NCI-H2196 (cell line): ENCODE measurements at regions not wholly inside any gene's neighbourhood (a gene's known extent, or its start where the extent isn't known, plus 50 kb on each side); places are given as distances from the start of the nearest gene placed in this dataset.
A peak's percentile ranks its signal among the peaks of the same experiment; 100 is the strongest.

Source experiments
- DNase-seq: peaks from one replicate; lab custom pipeline; 2025; ENCODE audit not compliant: unreplicated experiment; lab: John Stamatoyannopoulos, UW

GRCh38 chr6:168212362-168212761, 107.2 kb downstream of the DACT2 start:
- no peak for DNase-seq

- no peak for DNase-seq
Observed at GRCh38 chr6:168211681-168212080, 107.9 kb downstream of the DACT2 start.

- no peak for DNase-seq
Observed at GRCh38 chr6:168210239-168211105, 109.1 kb downstream of the DACT2 start.

GRCh38 chr6:168209420-168209819, 110.2 kb downstream of the DACT2 start:
- no peak for DNase-seq

- DNase-seq = no peak
Observed at GRCh38 chr6:168208854-168209253, 110.7 kb downstream of the DACT2 start.

GRCh38 chr6:168208402-168208801, 111.2 kb downstream of the DACT2 start:
- DNase-seq = no peak

GRCh38 chr6:168207421-168208175, 112.0 kb downstream of the DACT2 start:
- DNase-seq = no peak

- no peak for DNase-seq
Observed at GRCh38 chr6:168206661-168207274, 112.8 kb downstream of the DACT2 start.

GRCh38 chr6:168206186-168206585, 113.4 kb downstream of the DACT2 start:
- no peak for DNase-seq

GRCh38 chr6:168201799-168202198, 117.8 kb downstream of the DACT2 start:
- DNase-seq = no peak

- no peak for DNase-seq
Observed at GRCh38 chr6:168201383-168201782, 118.2 kb downstream of the DACT2 start.

- no peak for DNase-seq
Observed at GRCh38 chr6:168200571-168201134, 118.9 kb downstream of the DACT2 start.

GRCh38 chr6:168198302-168199180, 119.5 kb upstream of the FRMD1 start:
- DNase-seq = no peak

GRCh38 chr6:168197636-168198301, 118.8 kb upstream of the FRMD1 start:
- DNase-seq = no peak

- no peak for DNase-seq
Observed at GRCh38 chr6:168196881-168197635, 118.0 kb upstream of the FRMD1 start.

- DNase-seq = peak; percentile 62
Observed at GRCh38 chr6:168196385-168196860, 117.4 kb upstream of the FRMD1 start.

- DNase-seq = no peak
Observed at GRCh38 chr6:168195712-168196111, 116.7 kb upstream of the FRMD1 start.

GRCh38 chr6:168194732-168195567, 115.9 kb upstream of the FRMD1 start:
- DNase-seq = no peak
